ENCODE measurements at regions not wholly inside any gene's neighbourhood (a gene's known extent, or its start where the extent isn't known, plus 50 kb on each side); places are given as distances from the start of the nearest gene placed in this dataset.

DNA sequence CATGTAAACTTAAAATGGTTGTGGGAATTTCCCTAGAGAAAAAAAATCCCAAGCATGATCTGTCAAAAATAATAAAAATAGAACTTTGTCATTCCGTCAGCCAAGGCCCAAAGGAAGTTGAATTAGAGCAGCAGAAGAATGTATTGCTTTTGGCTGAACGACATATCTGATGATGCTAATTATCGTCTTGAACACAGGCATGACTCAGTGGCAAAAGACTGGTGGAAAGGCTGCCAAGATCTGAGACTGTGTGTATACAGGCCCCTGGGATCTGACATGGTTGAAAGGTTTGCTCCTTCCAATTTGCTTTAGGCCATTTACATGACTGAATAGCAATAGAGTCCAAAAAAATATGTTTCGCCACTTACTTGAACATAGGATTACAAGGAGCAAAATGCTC is 1057.1 kb upstream of the CRIM1 start:
- peaks cover 4% of the 10 kb centered on the region for H3K36me3 Mint-ChIP-seq (ENCODE audit: insufficient read depth, unreplicated experiment)
- H3K27me3 Mint-ChIP-seq (ENCODE audit: insufficient read depth, unreplicated experiment): no peaks in the 10 kb centered on the region
- ChIA-PET CTCF (no interaction called here), POLR2A (no interaction called here)
- no TSS peak for BruUV-seq (replicated peaks)
- H3K27me3 ChIP-seq (replicated peaks; ENCODE audit: control insufficient read depth, insufficient read depth, low read length): no peaks in the 10 kb centered on the region
- H3K9me3 ChIP-seq: no peaks in the 10 kb centered on the region
- no peak for DNase-seq
- H3K4me3 ChIP-seq (ENCODE audit: low read depth, low read length): no peak overlapping the region
- no peaks in the 10 kb centered on the region for H3K36me3 ChIP-seq (ENCODE audit: control insufficient read depth, insufficient read depth, low read length)
- no peak overlapping the region for H3K4me3 Mint-ChIP-seq (ENCODE audit: unreplicated experiment)
- intact Hi-C loops (cut with micrococcal nuclease; ENCODE audit: unreplicated experiment): no loop called here
- no peaks in the 10 kb centered on the region for H3K9me3 Mint-ChIP-seq (ENCODE audit: unreplicated experiment)
- TF ChIP-seq, protein P1, sequence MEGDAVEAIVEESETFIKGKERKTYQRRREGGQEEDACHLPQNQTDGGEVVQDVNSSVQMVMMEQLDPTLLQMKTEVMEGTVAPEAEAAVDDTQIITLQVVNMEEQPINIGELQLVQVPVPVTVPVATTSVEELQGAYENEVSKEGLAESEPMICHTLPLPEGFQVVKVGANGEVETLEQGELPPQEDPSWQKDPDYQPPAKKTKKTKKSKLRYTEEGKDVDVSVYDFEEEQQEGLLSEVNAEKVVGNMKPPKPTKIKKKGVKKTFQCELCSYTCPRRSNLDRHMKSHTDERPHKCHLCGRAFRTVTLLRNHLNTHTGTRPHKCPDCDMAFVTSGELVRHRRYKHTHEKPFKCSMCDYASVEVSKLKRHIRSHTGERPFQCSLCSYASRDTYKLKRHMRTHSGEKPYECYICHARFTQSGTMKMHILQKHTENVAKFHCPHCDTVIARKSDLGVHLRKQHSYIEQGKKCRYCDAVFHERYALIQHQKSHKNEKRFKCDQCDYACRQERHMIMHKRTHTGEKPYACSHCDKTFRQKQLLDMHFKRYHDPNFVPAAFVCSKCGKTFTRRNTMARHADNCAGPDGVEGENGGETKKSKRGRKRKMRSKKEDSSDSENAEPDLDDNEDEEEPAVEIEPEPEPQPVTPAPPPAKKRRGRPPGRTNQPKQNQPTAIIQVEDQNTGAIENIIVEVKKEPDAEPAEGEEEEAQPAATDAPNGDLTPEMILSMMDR (IDR thresholded peaks at IDR 0.05; ENCODE audit: insufficient read depth in 1 of 2, low read depth in 1 of 2, low read length in 1 of 2, severe bottlenecking in 1 of 2, unreplicated experiment in 1 of 2): no peak
- H3K4me1 ChIP-seq: no peaks in the 10 kb centered on the region
- no peaks in the 10 kb centered on the region for H3K4me1 Mint-ChIP-seq (ENCODE audit: low read depth, unreplicated experiment)
- no peak overlapping the region for H3K27ac Mint-ChIP-seq (ENCODE audit: unreplicated experiment)

DNA sequence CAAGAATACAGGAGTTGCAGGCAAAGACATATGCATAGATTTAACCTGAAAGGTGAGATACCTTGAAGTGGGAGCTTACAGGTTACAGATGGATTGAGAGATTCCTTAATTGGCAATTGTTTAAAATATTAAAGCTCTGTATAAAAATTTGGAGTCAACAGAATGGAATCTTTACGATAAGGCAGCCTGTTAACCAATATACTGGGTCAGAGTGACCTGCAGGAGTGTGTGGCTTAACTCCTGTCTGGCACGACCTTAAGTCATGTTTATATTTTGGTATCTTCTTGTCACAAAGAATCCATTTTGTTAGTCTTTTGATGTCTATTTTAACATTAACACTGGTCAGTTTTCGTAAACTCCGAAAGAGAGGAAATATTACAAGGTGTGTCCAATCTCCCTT is 1058.2 kb upstream of the CRIM1 start:
- Histone ChIP-seq H3K9me3 (no peaks in the 10 kb centered on the region), H3K4me1 (no peaks in the 10 kb centered on the region), H3K36me3 (ENCODE audit: control insufficient read depth, insufficient read depth, low read length) (no peaks in the 10 kb centered on the region), H3K27me3 (replicated peaks; ENCODE audit: control insufficient read depth, insufficient read depth, low read length) (no peaks in the 10 kb centered on the region), H3K4me3 (ENCODE audit: low read depth, low read length) (no peak overlapping the region)
- no peaks in the 10 kb centered on the region for H3K4me1 Mint-ChIP-seq (ENCODE audit: low read depth, unreplicated experiment)
- TF ChIP-seq, protein P1 (IDR thresholded peaks at IDR 0.05; ENCODE audit: insufficient read depth in 1 of 2, low read depth in 1 of 2, low read length in 1 of 2, severe bottlenecking in 1 of 2, unreplicated experiment in 1 of 2): no peak
- H3K9me3 Mint-ChIP-seq (ENCODE audit: unreplicated experiment): no peaks in the 10 kb centered on the region
- H3K36me3 Mint-ChIP-seq (ENCODE audit: insufficient read depth, unreplicated experiment): peaks cover 4% of the 10 kb centered on the region
- intact Hi-C loops (cut with micrococcal nuclease; ENCODE audit: unreplicated experiment): no loop called here
- no TSS peak for BruUV-seq (replicated peaks)
- no peak for DNase-seq
- POLR2A ChIA-PET: no interaction called here
- no peak overlapping the region for H3K27ac Mint-ChIP-seq (ENCODE audit: unreplicated experiment)
- H3K27me3 Mint-ChIP-seq (ENCODE audit: insufficient read depth, unreplicated experiment): no peaks in the 10 kb centered on the region
- H3K4me3 Mint-ChIP-seq (ENCODE audit: unreplicated experiment): no peak overlapping the region
- CTCF ChIA-PET: no interaction called here

DNA sequence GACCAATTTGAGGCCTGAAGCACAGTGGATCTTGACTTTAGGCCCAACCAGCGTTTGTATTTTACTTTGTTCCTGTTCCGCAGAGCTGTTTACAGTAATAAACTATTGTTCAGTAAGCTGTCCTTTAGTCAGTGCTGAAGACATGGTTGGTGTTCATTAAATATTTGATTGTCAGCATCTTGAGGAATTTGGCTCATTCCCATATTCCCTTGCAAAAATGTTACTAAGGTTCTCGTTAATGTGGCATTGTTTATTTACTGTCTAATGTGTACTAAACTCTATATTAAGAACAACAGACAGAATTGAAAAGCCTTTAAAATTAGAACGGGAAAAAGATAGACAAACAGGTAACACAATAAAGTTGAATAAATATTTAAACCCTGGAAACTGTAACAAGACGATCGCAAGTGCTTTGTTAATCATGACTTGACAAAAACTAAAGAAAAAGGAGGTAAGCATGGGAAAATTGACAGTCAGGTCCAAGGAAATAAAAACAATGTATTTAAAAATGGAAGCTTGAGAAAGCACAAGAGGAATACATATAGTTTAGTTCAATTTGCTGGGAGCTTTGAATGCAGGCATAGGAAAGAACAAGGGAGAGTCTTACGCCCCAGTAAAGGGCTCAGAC is 1060.8 kb upstream of the CRIM1 start:
- H3K9me3 Mint-ChIP-seq (ENCODE audit: unreplicated experiment): no peaks in the 10 kb centered on the region
- POLR2A ChIA-PET: no interaction called here
- CTCF ChIA-PET: no interaction called here
- TF ChIP-seq, protein P1 (IDR thresholded peaks at IDR 0.05; ENCODE audit: insufficient read depth in 1 of 2, low read depth in 1 of 2, low read length in 1 of 2, severe bottlenecking in 1 of 2, unreplicated experiment in 1 of 2): no peak
- H3K27me3 Mint-ChIP-seq (ENCODE audit: insufficient read depth, unreplicated experiment): no peaks in the 10 kb centered on the region
- no peak overlapping the region for H3K27ac Mint-ChIP-seq (ENCODE audit: unreplicated experiment)
- intact Hi-C loops (cut with micrococcal nuclease; ENCODE audit: unreplicated experiment): no loop called here
- no peaks in the 10 kb centered on the region for H3K27me3 ChIP-seq (replicated peaks; ENCODE audit: control insufficient read depth, insufficient read depth, low read length)
- peaks cover 4% of the 10 kb centered on the region for H3K36me3 Mint-ChIP-seq (ENCODE audit: insufficient read depth, unreplicated experiment)
- no peak overlapping the region for H3K4me3 ChIP-seq (ENCODE audit: low read depth, low read length)
- no peaks in the 10 kb centered on the region for H3K4me1 ChIP-seq
- H3K36me3 ChIP-seq (ENCODE audit: control insufficient read depth, insufficient read depth, low read length): no peaks in the 10 kb centered on the region
- DNase-seq: no peak
- no peak overlapping the region for H3K4me3 Mint-ChIP-seq (ENCODE audit: unreplicated experiment)
- BruUV-seq (replicated peaks): no TSS peak
- no peaks in the 10 kb centered on the region for H3K4me1 Mint-ChIP-seq (ENCODE audit: low read depth, unreplicated experiment)
- H3K9me3 ChIP-seq: no peaks in the 10 kb centered on the region

Data from Caco-2 (cell line).